ENCODE measurements at regions not wholly inside any gene's neighbourhood (a gene's known extent, or its start where the extent isn't known, plus 50 kb on each side); places are given as distances from the start of the nearest gene placed in this dataset.

- TF ChIP-seq MAX (IDR thresholded peaks at IDR 0.05) (no peak), CTCF (IDR thresholded peaks at IDR 0.05) (no peak), RAD21 (conservative IDR thresholded peaks at IDR 0.05 in 1 of 2, IDR thresholded peaks at IDR 0.05 in 1 of 2) (no peak), NFE2L2 (conservative IDR thresholded peaks at IDR 0.05; ENCODE audit: low read length) (no peak), EP300 (IDR thresholded peaks at IDR 0.05) (no peak), REST (IDR thresholded peaks at IDR 0.05) (no peak), RFX5 (IDR thresholded peaks at IDR 0.05) (no peak), CBX8 (IDR thresholded peaks at IDR 0.05) (no peak), HOXB13 (CRISPR knock-in tag; IDR thresholded peaks at IDR 0.05; ENCODE audit: low read depth) (no peak), ELK1 (IDR thresholded peaks at IDR 0.05; ENCODE audit: low read depth, low read length) (no peak), POLR2AphosphoS2 (conservative IDR thresholded peaks at IDR 0.05; ENCODE audit: low read length) (no peak), NPAS2 (CRISPR knock-in tag; IDR thresholded peaks at IDR 0.05; ENCODE audit: borderline replicate concordance) (no peak)
These were observed 91.7 kb upstream of the TRIB2 start for GRCh38 chr2:12624905-12625598.

Measured in A549 (cell line).